ENCODE measurements at regions not wholly inside any gene's neighbourhood (a gene's known extent, or its start where the extent isn't known, plus 50 kb on each side); places are given as distances from the start of the nearest gene placed in this dataset.
A peak's percentile ranks its signal among the peaks of the same experiment; 100 is the strongest.

DNA sequence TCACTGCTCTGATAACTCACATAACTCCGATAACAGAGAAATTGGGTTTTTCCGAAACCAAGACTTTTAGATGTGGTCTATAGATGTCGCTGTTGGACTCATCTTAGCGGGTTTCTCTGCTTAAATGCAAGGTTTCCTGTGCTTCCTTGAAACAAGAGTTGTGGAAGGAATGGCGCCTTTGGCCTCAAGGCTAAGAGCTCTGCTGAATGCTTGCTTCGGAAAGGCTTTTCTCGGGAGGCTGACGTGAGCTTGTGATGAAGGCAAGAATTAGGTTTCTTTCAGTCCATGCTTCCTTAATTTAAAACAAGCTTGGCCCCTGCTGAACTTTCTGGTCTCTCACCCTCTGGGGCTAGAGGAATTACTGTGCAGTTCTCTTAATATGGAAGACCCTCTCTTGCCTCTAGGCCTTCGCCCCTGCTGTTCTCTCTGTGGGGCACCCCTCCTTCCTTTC lies 113.5 kb downstream of the MAP3K21 start:
- peak; percentile 90 for FAIRE-seq
- H3K4me1 ChIP-seq (replicated peaks in 1 of 2; ENCODE audit: control insufficient read depth in 2 of 2, insufficient read depth in 2 of 2, low read length in 2 of 2) = peaks cover 0 to 4% of the 10 kb centered on the region in 2 experiments; a peak in 2 of 5 replicates
- POLR2A ChIA-PET = interaction anchor here (0.6 to 0.7 kb wide), 4 partner anchors 198 to 513 kb away, joined by 3 read pairs; no protein-coding TSS in a partner anchor
- H3K79me2 ChIP-seq (ENCODE audit: control insufficient read depth, insufficient read depth, low read length) = no peaks in the 10 kb centered on the region
- H3K36me3 ChIP-seq (ENCODE audit: control insufficient read depth, insufficient read depth, low read length) = no peaks in the 10 kb centered on the region
- no peak overlapping the region for H3K27ac ChIP-seq (ENCODE audit: extremely low read depth, low read depth, low read length)
- no peaks in the 10 kb centered on the region for H3K9me1 ChIP-seq (ENCODE audit: control insufficient read depth, insufficient read depth, low read length)
- CTCF ChIA-PET (ENCODE audit: low intra/inter-chr PET ratio) = interaction anchor here (0.6 to 2.2 kb wide), 8 partner anchors 137 to 713 kb away, joined by 3 to 14 read pairs (median 4); no protein-coding TSS in a partner anchor
- H4K20me1 ChIP-seq (replicated peaks; ENCODE audit: control insufficient read depth, insufficient read depth, low read length) = no peaks in the 10 kb centered on the region
- peak; percentile 37 to 79 (median 52) for DNase-seq (ENCODE audit: extremely low read depth in 1 of 4, low spot score in 3 of 4)
- H3K4me3 ChIP-seq = no peak overlapping the region
- H3K9me3 ChIP-seq (replicated peaks; ENCODE audit: control insufficient read depth, insufficient read depth, low read depth, low read length) = peaks cover 5% of the 10 kb centered on the region; the same call in 1 of the 2 replicates
- WGBS (ENCODE audit: insufficient coverage, low coverage, missing lambda C conversion rate) = 2% methylated on average over 9 of the region's 9 CpGs
- intact Hi-C loops (cut with micrococcal nuclease) = loop anchor here (1.0 to 5.0 kb wide), 5 partner anchors 46 to 625 kb away; partner anchors contain the start of gene SLC35F3
- in situ Hi-C loops (cut with MboI) = no loop called here
- peak overlapping the region; percentile 3; the same call in 1 of the 2 replicates for H3K4me2 ChIP-seq (ENCODE audit: insufficient read depth, low read length)
- H3K9ac ChIP-seq (ENCODE audit: insufficient read depth in 1 of 2, low read depth in 2 of 2, low read length in 2 of 2) = no peak overlapping the region
- H2AFZ ChIP-seq (ENCODE audit: low read depth, low read length) = peak overlapping the region; percentile 91
- no peaks in the 10 kb centered on the region for H3K27me3 ChIP-seq (ENCODE audit: control insufficient read depth in 2 of 2, insufficient read depth in 2 of 2, low read length in 2 of 2)
- no TSS peak for BruUV-seq (replicated peaks)
- ATAC-seq = peak; percentile 90
- TF ChIP-seq ASH1L (IDR thresholded peaks at IDR 0.05; ENCODE audit: borderline replicate concordance, low read depth, partially characterized antibody) (no peak), POLR2AphosphoS5 (IDR thresholded peaks at IDR 0.05; ENCODE audit: control insufficient read depth, insufficient read depth, low read depth, low read length) (no peak), STAG1 (CRISPR knock-in tag; IDR thresholded peaks at IDR 0.05; ENCODE audit: borderline replicate concordance) (peak; percentile 52; the same call in 1 of the 2 replicates), SUPT5H (IDR thresholded peaks at IDR 0.05) (no peak), YY1 (IDR thresholded peaks at IDR 0.05; ENCODE audit: borderline replicate concordance in 1 of 3, control insufficient read depth in 1 of 3, extremely low read depth in 1 of 3, insufficient read depth in 3 of 3, insufficient read length in 1 of 3, insufficient replicate concordance in 2 of 3, low read depth in 1 of 3, low read length in 2 of 3) (peak in 1 of 3 experiments; percentile 63), PYGO2 (tag; IDR thresholded peaks at IDR 0.05) (no peak), DPF2 (IDR thresholded peaks at IDR 0.05) (no peak), RB1 (IDR thresholded peaks at IDR 0.05; ENCODE audit: low read depth) (peak; percentile 57; the same call in 1 of the 2 replicates), ZNF707 (CRISPR knock-in tag; conservative IDR thresholded peaks at IDR 0.05) (no peak)
- TF ChIP-seq, protein P1, sequence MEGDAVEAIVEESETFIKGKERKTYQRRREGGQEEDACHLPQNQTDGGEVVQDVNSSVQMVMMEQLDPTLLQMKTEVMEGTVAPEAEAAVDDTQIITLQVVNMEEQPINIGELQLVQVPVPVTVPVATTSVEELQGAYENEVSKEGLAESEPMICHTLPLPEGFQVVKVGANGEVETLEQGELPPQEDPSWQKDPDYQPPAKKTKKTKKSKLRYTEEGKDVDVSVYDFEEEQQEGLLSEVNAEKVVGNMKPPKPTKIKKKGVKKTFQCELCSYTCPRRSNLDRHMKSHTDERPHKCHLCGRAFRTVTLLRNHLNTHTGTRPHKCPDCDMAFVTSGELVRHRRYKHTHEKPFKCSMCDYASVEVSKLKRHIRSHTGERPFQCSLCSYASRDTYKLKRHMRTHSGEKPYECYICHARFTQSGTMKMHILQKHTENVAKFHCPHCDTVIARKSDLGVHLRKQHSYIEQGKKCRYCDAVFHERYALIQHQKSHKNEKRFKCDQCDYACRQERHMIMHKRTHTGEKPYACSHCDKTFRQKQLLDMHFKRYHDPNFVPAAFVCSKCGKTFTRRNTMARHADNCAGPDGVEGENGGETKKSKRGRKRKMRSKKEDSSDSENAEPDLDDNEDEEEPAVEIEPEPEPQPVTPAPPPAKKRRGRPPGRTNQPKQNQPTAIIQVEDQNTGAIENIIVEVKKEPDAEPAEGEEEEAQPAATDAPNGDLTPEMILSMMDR (IDR thresholded peaks at IDR 0.05 in 2 of 3, conservative IDR thresholded peaks at IDR 0.05 in 1 of 3; ENCODE audit: insufficient read depth in 2 of 3, low read depth in 1 of 3, low read length in 3 of 3) = peak; percentile 78 to 95 (median 83)
- TF ChIP-seq, protein P2, sequence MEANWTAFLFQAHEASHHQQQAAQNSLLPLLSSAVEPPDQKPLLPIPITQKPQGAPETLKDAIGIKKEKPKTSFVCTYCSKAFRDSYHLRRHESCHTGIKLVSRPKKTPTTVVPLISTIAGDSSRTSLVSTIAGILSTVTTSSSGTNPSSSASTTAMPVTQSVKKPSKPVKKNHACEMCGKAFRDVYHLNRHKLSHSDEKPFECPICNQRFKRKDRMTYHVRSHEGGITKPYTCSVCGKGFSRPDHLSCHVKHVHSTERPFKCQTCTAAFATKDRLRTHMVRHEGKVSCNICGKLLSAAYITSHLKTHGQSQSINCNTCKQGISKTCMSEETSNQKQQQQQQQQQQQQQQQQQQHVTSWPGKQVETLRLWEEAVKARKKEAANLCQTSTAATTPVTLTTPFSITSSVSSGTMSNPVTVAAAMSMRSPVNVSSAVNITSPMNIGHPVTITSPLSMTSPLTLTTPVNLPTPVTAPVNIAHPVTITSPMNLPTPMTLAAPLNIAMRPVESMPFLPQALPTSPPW (CRISPR knock-in tag; IDR thresholded peaks at IDR 0.05) = no peak
